ENCODE measurements at regions not wholly inside any gene's neighbourhood (a gene's known extent, or its start where the extent isn't known, plus 50 kb on each side); places are given as distances from the start of the nearest gene placed in this dataset.
"Not testable (repeated sequence)": the region's sequence is repeated elsewhere in the genome, so short reads cannot be mapped to it uniquely, and the experiment has no call there.

GRCh38 chr6:112919744-112920143, 572.6 kb downstream of the RFPL4B start:
- H4K20me1 ChIP-seq (ENCODE audit: insufficient read depth); H3K4me1 ChIP-seq (ENCODE audit: control insufficient read depth in 1 of 2, insufficient read depth in 2 of 2, low read length in 2 of 2); ATAC-seq; POLR2A ChIA-PET; DNase-seq (ENCODE audit: low read depth, low spot score); H3K36me3 ChIP-seq (ENCODE audit: control insufficient read depth in 1 of 2, insufficient read depth in 2 of 2, low read length in 2 of 2); H3K9me3 ChIP-seq (ENCODE audit: control insufficient read depth in 1 of 2, insufficient read depth in 1 of 2, low read depth in 1 of 2, low read length in 2 of 2); H3K79me2 ChIP-seq (ENCODE audit: insufficient read depth, low read length); H3K9me2 ChIP-seq (ENCODE audit: insufficient read depth); intact Hi-C loops (cut with micrococcal nuclease); BruUV-seq (replicated peaks); H2AFZ ChIP-seq (ENCODE audit: low read depth, low read length, poor library complexity, severe bottlenecking); RAD21 ChIA-PET (ENCODE audit: low non-redundant PET in 1 of 2, low total read pairs in 2 of 2, uncharacterized antibody in 2 of 2, unreplicated experiment in 2 of 2); H3K27ac ChIP-seq (ENCODE audit: low read depth, low read length); CTCF ChIA-PET; H3K4me3 ChIP-seq (replicated peaks in 1 of 2; ENCODE audit: low read depth in 1 of 2, low read length in 2 of 2); H3K27me3 ChIP-seq (ENCODE audit: insufficient read depth, low read length); H3K9ac ChIP-seq (ENCODE audit: low read length); H3K4me2 ChIP-seq (ENCODE audit: low read length): not testable (repeated sequence)

GRCh38 chr6:112920994-112921393, 573.9 kb downstream of the RFPL4B start:
- DNase-seq (ENCODE audit: low read depth, low spot score) (no peak), ATAC-seq (no peak)
- Histone ChIP-seq H3K9me3 (ENCODE audit: control insufficient read depth in 1 of 2, insufficient read depth in 1 of 2, low read depth in 1 of 2, low read length in 2 of 2) (no peaks in the 10 kb centered on the region), H3K36me3 (ENCODE audit: control insufficient read depth in 1 of 2, insufficient read depth in 2 of 2, low read length in 2 of 2) (no peaks in the 10 kb centered on the region), H3K4me3 (replicated peaks in 1 of 2; ENCODE audit: low read depth in 1 of 2, low read length in 2 of 2) (no peak overlapping the region), H3K4me1 (ENCODE audit: control insufficient read depth in 1 of 2, insufficient read depth in 2 of 2, low read length in 2 of 2) (no peaks in the 10 kb centered on the region), H3K79me2 (ENCODE audit: insufficient read depth, low read length) (no peaks in the 10 kb centered on the region), H2AFZ (ENCODE audit: low read depth, low read length, poor library complexity, severe bottlenecking) (no peak overlapping the region), H3K4me2 (ENCODE audit: low read length) (no peak overlapping the region), H3K9me2 (ENCODE audit: insufficient read depth) (no peaks in the 10 kb centered on the region), H3K27ac (ENCODE audit: low read depth, low read length) (no peak overlapping the region), H4K20me1 (ENCODE audit: insufficient read depth) (no peaks in the 10 kb centered on the region), H3K9ac (ENCODE audit: low read length) (no peak overlapping the region), H3K27me3 (ENCODE audit: insufficient read depth, low read length) (no peaks in the 10 kb centered on the region)
- intact Hi-C loops (cut with micrococcal nuclease) = no loop called here
- POLR2A ChIA-PET = no interaction called here
- RAD21 ChIA-PET (ENCODE audit: low non-redundant PET in 1 of 2, low total read pairs in 2 of 2, uncharacterized antibody in 2 of 2, unreplicated experiment in 2 of 2) = no interaction called here
- no TSS peak for BruUV-seq (replicated peaks)
- no peak for TF ChIP-seq YY1 (IDR thresholded peaks at IDR 0.05; ENCODE audit: extremely low read depth, insufficient replicate concordance, low read depth, low read length)
- TF ChIP-seq ELF1 (IDR thresholded peaks at IDR 0.05; ENCODE audit: borderline replicate concordance, low read depth) = no peak
- no peak for TF ChIP-seq RAD21 (IDR thresholded peaks at IDR 0.05; ENCODE audit: low read depth)
- TF ChIP-seq TCF7L2 (IDR thresholded peaks at IDR 0.05; ENCODE audit: borderline replicate concordance, extremely low read depth, insufficient read depth, insufficient read length) = no peak
- TF ChIP-seq MAX (IDR thresholded peaks at IDR 0.05) = no peak
- TF ChIP-seq CBX3 (IDR thresholded peaks at IDR 0.05; ENCODE audit: low read depth) = no peak
- TF ChIP-seq ZFX (IDR thresholded peaks at IDR 0.05) = no peak
- TF ChIP-seq EZH2 (IDR thresholded peaks at IDR 0.05) = no peak
- TF ChIP-seq EZH2phosphoT487 (IDR thresholded peaks at IDR 0.05; ENCODE audit: borderline replicate concordance) = no peak
- no peak for TF ChIP-seq SRF (IDR thresholded peaks at IDR 0.05; ENCODE audit: low read depth)
- TF ChIP-seq EGR1 (IDR thresholded peaks at IDR 0.05; ENCODE audit: low read depth) = no peak
- TF ChIP-seq CEBPB (IDR thresholded peaks at IDR 0.05; ENCODE audit: low read depth) = no peak
- TF ChIP-seq, protein P1, sequence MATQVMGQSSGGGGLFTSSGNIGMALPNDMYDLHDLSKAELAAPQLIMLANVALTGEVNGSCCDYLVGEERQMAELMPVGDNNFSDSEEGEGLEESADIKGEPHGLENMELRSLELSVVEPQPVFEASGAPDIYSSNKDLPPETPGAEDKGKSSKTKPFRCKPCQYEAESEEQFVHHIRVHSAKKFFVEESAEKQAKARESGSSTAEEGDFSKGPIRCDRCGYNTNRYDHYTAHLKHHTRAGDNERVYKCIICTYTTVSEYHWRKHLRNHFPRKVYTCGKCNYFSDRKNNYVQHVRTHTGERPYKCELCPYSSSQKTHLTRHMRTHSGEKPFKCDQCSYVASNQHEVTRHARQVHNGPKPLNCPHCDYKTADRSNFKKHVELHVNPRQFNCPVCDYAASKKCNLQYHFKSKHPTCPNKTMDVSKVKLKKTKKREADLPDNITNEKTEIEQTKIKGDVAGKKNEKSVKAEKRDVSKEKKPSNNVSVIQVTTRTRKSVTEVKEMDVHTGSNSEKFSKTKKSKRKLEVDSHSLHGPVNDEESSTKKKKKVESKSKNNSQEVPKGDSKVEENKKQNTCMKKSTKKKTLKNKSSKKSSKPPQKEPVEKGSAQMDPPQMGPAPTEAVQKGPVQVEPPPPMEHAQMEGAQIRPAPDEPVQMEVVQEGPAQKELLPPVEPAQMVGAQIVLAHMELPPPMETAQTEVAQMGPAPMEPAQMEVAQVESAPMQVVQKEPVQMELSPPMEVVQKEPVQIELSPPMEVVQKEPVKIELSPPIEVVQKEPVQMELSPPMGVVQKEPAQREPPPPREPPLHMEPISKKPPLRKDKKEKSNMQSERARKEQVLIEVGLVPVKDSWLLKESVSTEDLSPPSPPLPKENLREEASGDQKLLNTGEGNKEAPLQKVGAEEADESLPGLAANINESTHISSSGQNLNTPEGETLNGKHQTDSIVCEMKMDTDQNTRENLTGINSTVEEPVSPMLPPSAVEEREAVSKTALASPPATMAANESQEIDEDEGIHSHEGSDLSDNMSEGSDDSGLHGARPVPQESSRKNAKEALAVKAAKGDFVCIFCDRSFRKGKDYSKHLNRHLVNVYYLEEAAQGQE (IDR thresholded peaks at IDR 0.05; ENCODE audit: low read depth) = no peak
- CTCF ChIA-PET = no interaction called here
